ENCODE measurements at regions not wholly inside any gene's neighbourhood (a gene's known extent, or its start where the extent isn't known, plus 50 kb on each side); places are given as distances from the start of the nearest gene placed in this dataset.

- TF ChIP-seq, protein P1, sequence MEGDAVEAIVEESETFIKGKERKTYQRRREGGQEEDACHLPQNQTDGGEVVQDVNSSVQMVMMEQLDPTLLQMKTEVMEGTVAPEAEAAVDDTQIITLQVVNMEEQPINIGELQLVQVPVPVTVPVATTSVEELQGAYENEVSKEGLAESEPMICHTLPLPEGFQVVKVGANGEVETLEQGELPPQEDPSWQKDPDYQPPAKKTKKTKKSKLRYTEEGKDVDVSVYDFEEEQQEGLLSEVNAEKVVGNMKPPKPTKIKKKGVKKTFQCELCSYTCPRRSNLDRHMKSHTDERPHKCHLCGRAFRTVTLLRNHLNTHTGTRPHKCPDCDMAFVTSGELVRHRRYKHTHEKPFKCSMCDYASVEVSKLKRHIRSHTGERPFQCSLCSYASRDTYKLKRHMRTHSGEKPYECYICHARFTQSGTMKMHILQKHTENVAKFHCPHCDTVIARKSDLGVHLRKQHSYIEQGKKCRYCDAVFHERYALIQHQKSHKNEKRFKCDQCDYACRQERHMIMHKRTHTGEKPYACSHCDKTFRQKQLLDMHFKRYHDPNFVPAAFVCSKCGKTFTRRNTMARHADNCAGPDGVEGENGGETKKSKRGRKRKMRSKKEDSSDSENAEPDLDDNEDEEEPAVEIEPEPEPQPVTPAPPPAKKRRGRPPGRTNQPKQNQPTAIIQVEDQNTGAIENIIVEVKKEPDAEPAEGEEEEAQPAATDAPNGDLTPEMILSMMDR (conservative IDR thresholded peaks at IDR 0.05; ENCODE audit: low read length): no peak
- TF ChIP-seq EZH2phosphoT487 (IDR thresholded peaks at IDR 0.05; ENCODE audit: borderline replicate concordance): no peak
Observed at GRCh38 chr6:131443014-131443413, 130.0 kb upstream of the ARG1 start.

All from Loucy (cell line).